ENCODE measurements at regions not wholly inside any gene's neighbourhood (a gene's known extent, or its start where the extent isn't known, plus 50 kb on each side); places are given as distances from the start of the nearest gene placed in this dataset.

- no peak for TF ChIP-seq CTCF (IDR thresholded peaks at IDR 0.05; ENCODE audit: control insufficient read depth, extremely low read depth, insufficient read depth)
- no peak for DNase-seq (ENCODE audit: low read depth)
- no peak overlapping the region for H3K4me3 ChIP-seq (ENCODE audit: low read depth, low read length)
These were observed 56.4 kb downstream of the NEUROD6 start for GRCh38 chr7:31284106-31284505.

- H3K4me3 ChIP-seq (ENCODE audit: low read depth, low read length) = no peak overlapping the region
- TF ChIP-seq CTCF (IDR thresholded peaks at IDR 0.05; ENCODE audit: control insufficient read depth, extremely low read depth, insufficient read depth) = no peak
- DNase-seq (ENCODE audit: low read depth) = peak; percentile 93
These were observed 68.7 kb downstream of the NEUROD6 start for GRCh38 chr7:31271641-31272405.

- no peak overlapping the region for H3K4me3 ChIP-seq (ENCODE audit: low read depth, low read length)
- no peak for TF ChIP-seq CTCF (IDR thresholded peaks at IDR 0.05; ENCODE audit: control insufficient read depth, extremely low read depth, insufficient read depth)
- DNase-seq (ENCODE audit: low read depth) = no peak
These were observed 73.0 kb downstream of the NEUROD6 start for GRCh38 chr7:31267486-31267885.

GRCh38 chr7:31263338-31263737 is 77.2 kb downstream of the NEUROD6 start:
- H3K4me3 ChIP-seq (ENCODE audit: low read depth, low read length) = no peak overlapping the region
- no peak for DNase-seq (ENCODE audit: low read depth)
- no peak for TF ChIP-seq CTCF (IDR thresholded peaks at IDR 0.05; ENCODE audit: control insufficient read depth, extremely low read depth, insufficient read depth)

GRCh38 chr7:31261341-31261740 is 79.2 kb downstream of the NEUROD6 start:
- H3K4me3 ChIP-seq (ENCODE audit: low read depth, low read length) = no peak overlapping the region
- DNase-seq (ENCODE audit: low read depth) = no peak
- no peak for TF ChIP-seq CTCF (IDR thresholded peaks at IDR 0.05; ENCODE audit: control insufficient read depth, extremely low read depth, insufficient read depth)

- no peak for TF ChIP-seq CTCF (IDR thresholded peaks at IDR 0.05; ENCODE audit: control insufficient read depth, extremely low read depth, insufficient read depth)
These were observed 79.7 kb downstream of the NEUROD6 start for GRCh38 chr7:31260851-31261250.

GRCh38 chr7:31258391-31258790 is 82.1 kb downstream of the NEUROD6 start:
- DNase-seq (ENCODE audit: low read depth) = no peak
- TF ChIP-seq CTCF (IDR thresholded peaks at IDR 0.05; ENCODE audit: control insufficient read depth, extremely low read depth, insufficient read depth) = no peak

More at GRCh38 chr7:31260851-31261250, 79.7 kb downstream of the NEUROD6 start:
- no peak overlapping the region for H3K4me3 ChIP-seq (ENCODE audit: low read depth, low read length)
- DNase-seq (ENCODE audit: low read depth) = no peak

More at GRCh38 chr7:31258391-31258790, 82.1 kb downstream of the NEUROD6 start:
- H3K4me3 ChIP-seq (ENCODE audit: low read depth, low read length) = no peak overlapping the region

Data from LNCaP clone FGC (cell line).